ENCODE measurements at regions not wholly inside any gene's neighbourhood (a gene's known extent, or its start where the extent isn't known, plus 50 kb on each side); places are given as distances from the start of the nearest gene placed in this dataset.

DNA sequence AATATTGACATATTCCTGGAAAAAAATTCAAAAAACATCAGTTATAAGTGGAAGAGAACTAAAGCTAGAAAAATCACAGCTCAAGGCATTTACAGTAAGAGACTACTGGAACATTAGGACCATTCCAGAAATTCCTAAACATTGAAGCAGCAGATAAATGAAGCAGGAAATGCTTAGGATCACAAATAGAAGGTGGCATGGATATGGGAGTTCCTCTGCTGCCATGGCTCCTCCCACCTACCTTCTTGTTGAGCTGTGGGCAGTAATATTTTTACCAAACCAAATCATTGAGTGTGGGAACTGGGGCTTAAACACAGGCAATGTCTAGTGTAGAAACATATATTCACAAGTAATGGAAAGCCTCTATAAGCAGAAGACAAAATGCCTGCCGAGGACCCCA lies 292.8 kb downstream of the ANKRD7 start:
- intact Hi-C loops (cut with DNase I) = no loop called here
- TF ChIP-seq, protein P1, sequence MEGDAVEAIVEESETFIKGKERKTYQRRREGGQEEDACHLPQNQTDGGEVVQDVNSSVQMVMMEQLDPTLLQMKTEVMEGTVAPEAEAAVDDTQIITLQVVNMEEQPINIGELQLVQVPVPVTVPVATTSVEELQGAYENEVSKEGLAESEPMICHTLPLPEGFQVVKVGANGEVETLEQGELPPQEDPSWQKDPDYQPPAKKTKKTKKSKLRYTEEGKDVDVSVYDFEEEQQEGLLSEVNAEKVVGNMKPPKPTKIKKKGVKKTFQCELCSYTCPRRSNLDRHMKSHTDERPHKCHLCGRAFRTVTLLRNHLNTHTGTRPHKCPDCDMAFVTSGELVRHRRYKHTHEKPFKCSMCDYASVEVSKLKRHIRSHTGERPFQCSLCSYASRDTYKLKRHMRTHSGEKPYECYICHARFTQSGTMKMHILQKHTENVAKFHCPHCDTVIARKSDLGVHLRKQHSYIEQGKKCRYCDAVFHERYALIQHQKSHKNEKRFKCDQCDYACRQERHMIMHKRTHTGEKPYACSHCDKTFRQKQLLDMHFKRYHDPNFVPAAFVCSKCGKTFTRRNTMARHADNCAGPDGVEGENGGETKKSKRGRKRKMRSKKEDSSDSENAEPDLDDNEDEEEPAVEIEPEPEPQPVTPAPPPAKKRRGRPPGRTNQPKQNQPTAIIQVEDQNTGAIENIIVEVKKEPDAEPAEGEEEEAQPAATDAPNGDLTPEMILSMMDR (IDR thresholded peaks at IDR 0.05) = no peak
- no peaks in the 10 kb centered on the region for H3K36me3 ChIP-seq
- no peaks in the 10 kb centered on the region for H3K4me1 ChIP-seq
- 48 to 54% methylated on average over 1 of the region's 1 CpG for WGBS, 2 donors
- H3K9me3 ChIP-seq = no peaks in the 10 kb centered on the region
- no peaks in the 10 kb centered on the region for H3K27me3 ChIP-seq
- H3K27ac ChIP-seq = no peak overlapping the region
- no peak for ATAC-seq
- no peak for DNase-seq
- H3K4me3 ChIP-seq = no peak overlapping the region

DNA sequence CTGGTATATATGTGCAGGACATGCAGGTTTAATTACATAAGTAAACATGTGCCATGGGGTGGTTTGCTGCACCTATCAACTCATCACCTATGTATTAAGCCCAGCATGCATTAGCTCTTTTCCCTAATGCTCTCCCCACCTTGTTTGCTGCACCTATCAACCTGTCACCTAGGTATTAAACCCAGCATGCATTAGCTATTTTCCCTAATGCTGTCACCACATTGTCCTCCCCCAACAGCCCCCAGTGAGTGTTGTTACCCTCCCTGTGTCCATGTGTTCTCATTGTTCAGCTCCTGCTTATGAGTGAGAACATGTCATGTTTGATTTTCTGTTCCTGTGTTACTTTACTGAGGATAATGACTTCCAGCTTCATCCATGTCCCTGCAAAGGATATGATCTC lies 300.5 kb downstream of the ANKRD7 start:
- ATAC-seq = no peak
- no peaks in the 10 kb centered on the region for H3K36me3 ChIP-seq
- no peaks in the 10 kb centered on the region for H3K27me3 ChIP-seq
- H3K27ac ChIP-seq = no peak overlapping the region
- H3K4me1 ChIP-seq = no peaks in the 10 kb centered on the region
- intact Hi-C loops (cut with DNase I) = no loop called here
- TF ChIP-seq, protein P1 (IDR thresholded peaks at IDR 0.05) = no peak
- H3K4me3 ChIP-seq = no peak overlapping the region
- no peak for DNase-seq
- H3K9me3 ChIP-seq = peaks cover 0 to 6% (median 0%) of the 10 kb centered on the region in 11 donors

DNA sequence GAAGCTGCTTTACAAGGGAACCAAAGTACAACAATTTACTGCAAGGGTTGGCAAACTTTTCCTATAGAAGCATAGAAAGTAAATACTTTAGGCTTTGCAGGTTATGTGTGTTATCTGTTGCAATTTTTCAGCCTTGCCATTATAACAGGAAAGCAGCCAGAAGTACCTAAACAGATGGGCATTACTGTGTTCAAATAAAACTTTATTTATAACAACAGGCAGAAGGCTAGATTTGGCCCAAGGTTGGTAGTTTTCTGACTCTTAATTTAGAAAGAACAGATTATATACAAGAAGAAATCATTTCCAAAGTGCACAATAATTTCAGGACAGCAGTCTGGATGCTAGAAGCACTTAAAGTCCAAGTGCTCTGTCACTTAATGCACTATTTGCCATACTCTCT lies 307.1 kb downstream of the ANKRD7 start:
- H3K4me1 ChIP-seq = no peaks in the 10 kb centered on the region
- H3K9me3 ChIP-seq = peaks cover 0 to 2% (median 0%) of the 10 kb centered on the region in 11 donors
- no peak for DNase-seq
- ATAC-seq = no peak
- TF ChIP-seq, protein P1 (IDR thresholded peaks at IDR 0.05) = no peak
- intact Hi-C loops (cut with DNase I) = no loop called here
- H3K4me3 ChIP-seq = no peak overlapping the region
- no peaks in the 10 kb centered on the region for H3K36me3 ChIP-seq
- H3K27me3 ChIP-seq = no peaks in the 10 kb centered on the region
- H3K27ac ChIP-seq = no peak overlapping the region

DNA sequence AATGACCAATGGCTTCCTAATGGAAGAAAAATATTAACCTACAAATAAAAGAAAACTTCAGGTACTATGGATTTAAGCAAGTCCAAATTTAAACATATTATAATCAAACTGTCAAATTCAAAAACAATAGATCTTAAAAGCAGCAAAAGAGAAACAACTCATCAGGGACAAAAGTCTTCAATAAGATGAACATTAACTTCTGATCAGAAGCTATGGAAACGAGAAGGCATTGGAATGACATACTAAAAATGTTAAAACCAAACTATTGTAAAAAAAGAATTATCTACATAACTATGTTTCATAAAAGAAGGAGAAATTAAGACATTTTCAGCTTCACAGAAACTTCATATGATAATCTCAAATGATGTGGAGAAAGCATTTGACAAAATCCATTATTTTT lies 334.7 kb downstream of the ANKRD7 start:
- Histone ChIP-seq H3K36me3 (no peaks in the 10 kb centered on the region), H3K27me3 (no peaks in the 10 kb centered on the region), H3K9me3 (peaks cover 0 to 41% (median 3%) of the 10 kb centered on the region in 11 donors), H3K4me1 (no peaks in the 10 kb centered on the region), H3K27ac (no peak overlapping the region), H3K4me3 (no peak overlapping the region)
- DNase-seq = no peak
- intact Hi-C loops (cut with DNase I) = no loop called here
- TF ChIP-seq, protein P1 (IDR thresholded peaks at IDR 0.05) = no peak
- ATAC-seq = no peak
- WGBS, 2 donors = 74 to 78% methylated on average over 1 of the region's 1 CpG

DNA sequence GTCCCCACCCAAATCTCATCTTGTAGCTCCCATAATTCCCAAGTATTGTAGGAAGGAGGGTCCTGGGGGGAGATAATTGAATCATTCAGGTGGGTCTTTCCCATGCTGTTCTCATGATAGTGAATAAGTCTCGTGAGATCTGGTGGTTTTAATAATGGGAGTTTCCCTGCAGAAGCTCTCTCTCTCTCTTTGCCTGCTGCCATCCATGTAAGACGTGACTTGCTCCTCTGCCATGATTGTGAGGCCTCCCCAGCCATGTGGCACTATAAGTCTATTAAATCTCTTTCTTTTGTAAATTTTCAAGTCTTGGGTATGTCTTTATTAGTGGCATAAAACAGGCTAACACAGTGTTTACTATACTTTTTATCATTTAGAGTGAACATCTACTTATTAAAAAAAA lies 338.8 kb downstream of the ANKRD7 start:
- Histone ChIP-seq H3K36me3 (no peaks in the 10 kb centered on the region), H3K4me1 (no peaks in the 10 kb centered on the region), H3K4me3 (no peak overlapping the region), H3K9me3 (peaks cover 0 to 33% (median 3%) of the 10 kb centered on the region in 11 donors), H3K27ac (no peak overlapping the region), H3K27me3 (no peaks in the 10 kb centered on the region)
- WGBS, 2 donors = 59 to 71% methylated on average over 2 of the region's 2 CpGs
- no peak for ATAC-seq
- TF ChIP-seq, protein P1 (IDR thresholded peaks at IDR 0.05) = no peak
- no peak for DNase-seq
- intact Hi-C loops (cut with DNase I) = no loop called here

Data from heart right ventricle (tissue), 16 donors.